Activated naive CD8-positive, alpha-beta T cell treated with anti-CD3 and anti-CD28 coated beads, Interleukin-2, amount 10 ng/mL, durations not matched to agents 7 days and 5 days (primary cell): ENCODE measurements at regions not wholly inside any gene's neighbourhood (a gene's known extent, or its start where the extent isn't known, plus 50 kb on each side); places are given as distances from the start of the nearest gene placed in this dataset.

Source experiments
- ATAC-seq: fragments of 150-1000 bp; cut with Tn5 transposase; one replicate; pipeline ENCODE4 v1.10.0; 2021; ENCODE audit warnings: low read depth, moderate library complexity
- POLR2A ChIA-PET: fragments of 350-600 bp; sonication (Branson Sonifier 250); formaldehyde crosslinking; loops from one replicate; lab custom pipeline; 2021; ENCODE audit warnings: antibody characterized with exemption; lab: Charles Lee
- DNase-seq: peaks from one replicate; pipeline ENCODE4 v3.0.0; 2021
- H3K27ac Mint-ChIP-seq: one replicate; pipeline ENCODE4 v1.8.0; 2022; ENCODE audit warnings: mild to moderate bottlenecking, mixed read lengths
- H3K27me3 Mint-ChIP-seq: one replicate; pipeline ENCODE4 v1.8.0; 2022; ENCODE audit warnings: mild to moderate bottlenecking, moderate library complexity, mixed read lengths
- H3K36me3 Mint-ChIP-seq: one replicate; pipeline ENCODE4 v1.8.0; 2021; ENCODE audit warnings: mild to moderate bottlenecking, mixed read lengths
- H3K4me1 Mint-ChIP-seq: one replicate; pipeline ENCODE4 v1.8.0; 2021; ENCODE audit warnings: mixed read lengths
- H3K4me3 Mint-ChIP-seq: one replicate; pipeline ENCODE4 v1.8.0; 2022; ENCODE audit warnings: mild to moderate bottlenecking, moderate library complexity, mixed read lengths
- H3K9me3 Mint-ChIP-seq: one replicate; pipeline ENCODE4 v1.8.0; 2021; ENCODE audit warnings: mixed read lengths

DNA sequence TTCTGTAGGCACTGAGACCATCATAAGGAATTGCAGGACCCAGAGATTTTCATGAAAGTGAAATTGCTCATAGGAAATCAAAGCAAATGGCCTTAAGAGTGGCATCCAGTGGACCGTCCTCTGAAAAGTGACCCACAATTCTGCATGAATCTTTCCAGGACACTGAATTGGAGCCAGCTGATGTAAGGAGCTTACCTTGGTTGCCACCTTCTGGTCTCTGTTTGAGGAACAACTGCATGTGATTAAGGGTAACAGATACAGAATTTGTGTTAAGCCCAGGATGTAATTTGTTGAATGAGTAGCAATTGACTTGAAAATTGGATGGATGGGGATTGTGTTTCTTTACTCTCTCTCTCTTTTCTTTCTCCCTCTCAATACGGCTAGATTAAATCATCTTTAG, 49.9 kb upstream of the GAS1 start:
- no peak for ATAC-seq
- no peak for DNase-seq
- Mint-ChIP-seq H3K4me1 (no peaks in the 10 kb centered on the region), H3K27ac (no peak overlapping the region), H3K4me3 (no peak overlapping the region), H3K9me3 (no peaks in the 10 kb centered on the region), H3K27me3 (peaks cover 9% of the 10 kb centered on the region), H3K36me3 (no peaks in the 10 kb centered on the region)
- POLR2A ChIA-PET: no interaction called here

GRCh38 chr9:86997951-86998350, 50.6 kb upstream of the GAS1 start:
- Mint-ChIP-seq H3K4me1 (no peaks in the 10 kb centered on the region), H3K36me3 (no peaks in the 10 kb centered on the region)

DNA sequence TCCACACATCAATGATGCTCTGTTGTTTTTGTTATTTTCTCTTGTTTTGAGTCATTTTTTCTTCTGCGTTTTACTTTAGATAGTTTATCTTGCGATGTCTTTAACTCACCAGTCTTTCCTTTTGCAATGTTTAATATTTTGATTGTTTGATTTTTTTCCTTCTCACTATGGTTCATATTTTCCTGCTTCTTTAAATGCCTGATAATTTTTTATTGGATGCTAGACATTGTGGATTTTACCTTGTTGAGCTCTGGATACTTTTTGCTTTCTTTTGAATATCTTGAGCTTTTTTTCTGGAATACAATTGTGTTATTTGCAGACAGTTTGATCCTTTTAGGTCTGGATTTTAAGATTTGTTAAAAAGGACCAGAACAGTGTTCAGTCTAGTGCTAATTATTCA, 55.2 kb upstream of the GAS1 start:
- Mint-ChIP-seq H3K4me3 (no peak overlapping the region), H3K4me1 (no peaks in the 10 kb centered on the region), H3K27me3 (no peaks in the 10 kb centered on the region), H3K27ac (no peak overlapping the region), H3K9me3 (peaks cover 3% of the 10 kb centered on the region), H3K36me3 (no peaks in the 10 kb centered on the region)
- no peak for ATAC-seq
- POLR2A ChIA-PET: no interaction called here
- DNase-seq: no peak

More at GRCh38 chr9:86997951-86998350, 50.6 kb upstream of the GAS1 start:
- H3K27ac Mint-ChIP-seq: no peak overlapping the region
- peaks cover 3% of the 10 kb centered on the region for H3K9me3 Mint-ChIP-seq
- POLR2A ChIA-PET: no interaction called here
- no peak for DNase-seq
- ATAC-seq: no peak
- H3K27me3 Mint-ChIP-seq: peaks cover 6% of the 10 kb centered on the region
- no peak overlapping the region for H3K4me3 Mint-ChIP-seq

- Mint-ChIP-seq H3K36me3 (no peaks in the 10 kb centered on the region), H3K4me1 (no peaks in the 10 kb centered on the region), H3K4me3 (no peak overlapping the region), H3K27ac (no peak overlapping the region), H3K9me3 (peaks cover 3% of the 10 kb centered on the region), H3K27me3 (no peaks in the 10 kb centered on the region)
- POLR2A ChIA-PET: no interaction called here
- no peak for DNase-seq
- no peak for ATAC-seq
Observed at GRCh38 chr9:87004016-87004415, 56.7 kb upstream of the GAS1 start.

GRCh38 chr9:87006956-87007355, 59.6 kb upstream of the GAS1 start:
- Mint-ChIP-seq H3K27ac (no peak overlapping the region), H3K4me1 (no peaks in the 10 kb centered on the region), H3K4me3 (no peak overlapping the region), H3K36me3 (no peaks in the 10 kb centered on the region), H3K27me3 (no peaks in the 10 kb centered on the region), H3K9me3 (peaks cover 3% of the 10 kb centered on the region)
- DNase-seq: no peak
- POLR2A ChIA-PET: no interaction called here
- no peak for ATAC-seq

- POLR2A ChIA-PET: no interaction called here
- Mint-ChIP-seq H3K4me1 (no peaks in the 10 kb centered on the region), H3K27ac (no peak overlapping the region), H3K36me3 (no peaks in the 10 kb centered on the region), H3K9me3 (no peaks in the 10 kb centered on the region), H3K4me3 (no peak overlapping the region), H3K27me3 (no peaks in the 10 kb centered on the region)
- DNase-seq: no peak
- no peak for ATAC-seq
Observed at GRCh38 chr9:87007711-87008366, 60.5 kb upstream of the GAS1 start.

GRCh38 chr9:87008667-87009066, 61.4 kb upstream of the GAS1 start:
- Mint-ChIP-seq H3K27ac (no peak overlapping the region), H3K27me3 (no peaks in the 10 kb centered on the region), H3K4me3 (no peak overlapping the region), H3K9me3 (no peaks in the 10 kb centered on the region), H3K36me3 (no peaks in the 10 kb centered on the region), H3K4me1 (no peaks in the 10 kb centered on the region)
- ATAC-seq: no peak
- POLR2A ChIA-PET: no interaction called here
- no peak for DNase-seq

GRCh38 chr9:87010626-87011025, 63.3 kb upstream of the GAS1 start:
- H3K27ac Mint-ChIP-seq: no peak overlapping the region
- ATAC-seq (no peak), DNase-seq (no peak)
- H3K27me3 Mint-ChIP-seq: no peaks in the 10 kb centered on the region
- POLR2A ChIA-PET: no interaction called here
- H3K9me3 Mint-ChIP-seq: no peaks in the 10 kb centered on the region
- no peaks in the 10 kb centered on the region for H3K36me3 Mint-ChIP-seq
- no peak overlapping the region for H3K4me3 Mint-ChIP-seq
- H3K4me1 Mint-ChIP-seq: no peaks in the 10 kb centered on the region

GRCh38 chr9:87011551-87011950, 64.2 kb upstream of the GAS1 start:
- Mint-ChIP-seq H3K9me3 (peaks cover 2% of the 10 kb centered on the region), H3K36me3 (no peaks in the 10 kb centered on the region), H3K27me3 (no peaks in the 10 kb centered on the region), H3K27ac (no peak overlapping the region), H3K4me1 (no peaks in the 10 kb centered on the region), H3K4me3 (no peak overlapping the region)
- ATAC-seq: no peak
- POLR2A ChIA-PET: no interaction called here
- DNase-seq: no peak

DNA sequence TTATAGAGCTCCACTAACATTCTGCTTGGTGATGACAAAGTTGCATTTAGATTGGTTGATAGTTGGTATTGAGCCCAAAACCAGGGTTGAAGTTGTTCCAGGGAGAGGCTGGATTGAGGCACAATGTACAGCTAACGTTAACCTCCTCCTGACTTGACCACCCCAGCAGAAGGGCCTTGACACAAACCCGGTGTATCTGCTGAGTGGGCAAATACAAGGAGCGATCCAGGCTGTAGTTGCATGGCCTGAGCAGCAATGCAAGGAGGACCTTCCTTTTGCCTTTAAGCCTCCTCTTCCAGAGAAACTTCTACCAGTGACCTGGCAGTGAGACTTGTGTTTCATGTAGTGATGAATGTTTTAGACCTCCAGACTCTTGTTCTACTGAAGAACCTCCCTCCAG, 66.2 kb upstream of the GAS1 start:
- POLR2A ChIA-PET: no interaction called here
- H3K4me1 Mint-ChIP-seq: no peaks in the 10 kb centered on the region
- H3K36me3 Mint-ChIP-seq: no peaks in the 10 kb centered on the region
- no peak overlapping the region for H3K27ac Mint-ChIP-seq
- H3K27me3 Mint-ChIP-seq: no peaks in the 10 kb centered on the region
- DNase-seq (no peak), ATAC-seq (no peak)
- H3K4me3 Mint-ChIP-seq: no peak overlapping the region
- peaks cover 2% of the 10 kb centered on the region for H3K9me3 Mint-ChIP-seq

- Mint-ChIP-seq H3K4me3 (no peak overlapping the region), H3K4me1 (no peaks in the 10 kb centered on the region)
- POLR2A ChIA-PET: no interaction called here
Observed at GRCh38 chr9:87014436-87014835, 67.1 kb upstream of the GAS1 start.

DNA sequence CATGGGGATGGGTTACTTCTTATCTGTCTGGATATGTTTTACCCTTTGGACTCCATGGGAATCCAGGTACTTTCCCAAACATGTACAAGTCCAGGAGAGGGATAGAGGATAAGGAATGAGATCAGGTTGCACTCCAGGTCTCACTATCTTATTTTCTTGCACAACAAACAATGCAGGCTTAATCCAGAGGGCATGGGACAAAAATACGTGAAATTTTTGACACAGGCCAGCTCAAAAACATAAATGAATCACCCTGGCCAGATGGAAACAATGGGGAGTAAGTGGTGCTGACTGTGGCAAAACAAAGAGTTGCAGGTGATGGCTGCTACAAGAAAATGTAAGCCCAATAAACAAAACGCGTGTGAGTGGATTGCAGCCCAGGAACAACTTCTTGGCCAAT, 69.4 kb upstream of the GAS1 start:
- no peak overlapping the region for H3K27ac Mint-ChIP-seq
- DNase-seq: no peak
- POLR2A ChIA-PET: no interaction called here
- no peaks in the 10 kb centered on the region for H3K36me3 Mint-ChIP-seq
- peaks cover 2% of the 10 kb centered on the region for H3K9me3 Mint-ChIP-seq
- ATAC-seq: no peak
- no peaks in the 10 kb centered on the region for H3K4me1 Mint-ChIP-seq
- H3K27me3 Mint-ChIP-seq: no peaks in the 10 kb centered on the region
- no peak overlapping the region for H3K4me3 Mint-ChIP-seq

More at GRCh38 chr9:87014436-87014835, 67.1 kb upstream of the GAS1 start:
- ATAC-seq: no peak
- Mint-ChIP-seq H3K27ac (no peak overlapping the region), H3K9me3 (peaks cover 2% of the 10 kb centered on the region), H3K27me3 (no peaks in the 10 kb centered on the region), H3K36me3 (no peaks in the 10 kb centered on the region)
- DNase-seq: no peak

DNA sequence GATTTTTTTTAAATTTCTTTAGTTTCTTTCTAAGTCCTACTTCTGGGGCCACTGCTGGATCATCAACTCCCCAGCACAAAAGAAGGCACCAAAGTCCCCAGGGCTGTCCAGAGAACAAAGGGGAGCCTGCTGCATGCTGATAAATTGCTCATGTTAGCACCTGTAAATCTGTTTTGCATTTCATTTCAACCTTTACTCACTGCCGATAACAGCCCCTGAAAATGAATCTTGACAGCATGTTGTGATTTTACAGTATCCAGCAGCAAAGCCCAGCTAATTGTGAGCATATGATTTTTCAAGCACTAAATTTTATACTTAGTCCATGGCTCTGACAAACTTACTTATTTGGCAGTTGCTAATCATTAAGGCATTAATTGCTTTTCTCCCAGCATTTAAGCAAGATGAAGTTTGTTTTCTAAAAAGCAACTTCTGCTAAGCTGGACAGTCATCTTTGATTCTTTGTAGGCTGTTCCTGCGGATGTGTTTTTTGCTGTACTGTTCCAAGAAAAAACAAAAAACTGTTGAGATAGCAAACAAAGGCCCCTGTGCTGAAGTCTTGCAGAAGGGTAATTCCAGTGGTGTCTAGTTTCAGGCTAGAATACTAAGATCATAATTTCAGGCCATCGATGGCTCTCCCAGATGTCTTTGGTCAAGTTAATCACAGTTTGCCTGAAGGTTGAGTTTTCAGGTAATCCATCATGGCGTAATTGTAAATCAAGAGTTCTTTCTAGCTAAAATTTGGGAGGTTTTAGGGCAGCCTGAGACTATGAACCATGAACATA, 73.1 kb upstream of the GAS1 start:
- Mint-ChIP-seq H3K4me1 (no peaks in the 10 kb centered on the region), H3K27me3 (no peaks in the 10 kb centered on the region), H3K27ac (no peak overlapping the region), H3K4me3 (no peak overlapping the region), H3K9me3 (peaks cover 2% of the 10 kb centered on the region), H3K36me3 (no peaks in the 10 kb centered on the region)
- POLR2A ChIA-PET: no interaction called here
- DNase-seq (no peak), ATAC-seq (no peak)

DNA sequence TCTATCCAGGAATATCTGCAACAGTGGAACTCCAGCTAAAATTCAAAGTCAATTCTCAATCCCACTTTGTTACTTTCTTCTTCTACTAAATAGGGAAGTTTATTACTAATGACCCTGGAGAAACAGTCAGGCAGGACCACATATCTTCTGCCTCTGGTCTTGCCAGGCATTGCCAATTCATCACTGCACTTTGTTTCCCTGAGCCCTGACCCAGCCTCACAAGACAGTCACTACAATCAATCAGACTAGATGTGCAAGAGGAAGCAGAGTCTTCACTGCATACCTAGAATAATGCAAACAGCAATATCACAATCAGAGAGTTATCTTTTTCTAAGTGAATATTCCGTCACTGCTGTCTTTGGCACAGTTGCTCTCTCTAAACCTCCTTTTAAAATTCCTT, 74.9 kb upstream of the GAS1 start:
- Mint-ChIP-seq H3K4me1 (no peaks in the 10 kb centered on the region), H3K9me3 (no peaks in the 10 kb centered on the region), H3K36me3 (no peaks in the 10 kb centered on the region), H3K27me3 (no peaks in the 10 kb centered on the region), H3K4me3 (no peak overlapping the region), H3K27ac (no peak overlapping the region)
- POLR2A ChIA-PET: no interaction called here
- ATAC-seq: no peak
- DNase-seq: no peak
